K562 (cell line): ENCODE measurements at regions not wholly inside any gene's neighbourhood (a gene's known extent, or its start where the extent isn't known, plus 50 kb on each side); places are given as distances from the start of the nearest gene placed in this dataset.

Source experiments
- ATAC-seq: fragments of 200-7000 bp; cut with Tn5 transposase; 3 replicates; pipeline ENCODE4 v1.9.1; 2020; ENCODE audit warnings: moderate library complexity
- BruUV-seq: library from RNA; stranded (reverse); fragments of 400-500 nt; replicated peaks from 2 replicates; lab custom pipeline; 2021; lab: Mats Ljungman, UMichigan
- CTCF ChIA-PET: fragments of 300-600 bp; formaldehyde crosslinking; extraction: SDS; loops from one replicate; lab custom pipeline; 2021; ENCODE audit warnings: low intra/inter-chr PET ratio; lab: Yijun Ruan, JAX
- POLR2A ChIA-PET: fragments of 300-600, 350-650 bp; sonication (Branson Sonifier 250); formaldehyde crosslinking; extraction: SDS; loops from one replicate; lab custom pipeline; 2021; ENCODE audit warnings: antibody characterized with exemption, inconsistent platforms; lab: Yijun Ruan, JAX
- DNase-seq, 4 experiments: peaks; one replicate each; pipeline versions ENCODE4 v3.0.0 to v3.0.0-alpha.2; 2011 to 2018; ENCODE audit warnings: low spot score in 3 of 4, mixed read lengths in 3 of 4; ENCODE audit errors: extremely low read depth in 1 of 4
- FAIRE-seq: peaks from 2 replicates; lab custom pipeline; 2011; peaks lifted over from hg19 to GRCh38; lab: Jason Lieb, UNC
- H2AFZ ChIP-seq: 2 replicates; pipeline ENCODE4 v1.6.0; 2011; ENCODE audit warnings: low read depth, low read length, control low read depth, inconsistent platforms
- H3K27ac ChIP-seq: fragments of 200-600 bp; 3 replicates; pipeline ENCODE4 v1.8.0; 2011; ENCODE audit warnings: low read depth, mild to moderate bottlenecking, control low read depth, inconsistent platforms, low read length, moderate library complexity, mixed read lengths; ENCODE audit errors: extremely low read depth
- H3K27me3 ChIP-seq, 2 experiments: fragments of 300-600 bp in 1 of 2; 2 replicates in 1 of 2; 3 replicates in 1 of 2; pipeline versions ENCODE4 v1.6.0 to v1.8.0; 2011; ENCODE audit warnings: inconsistent platforms in 2 of 2, low read length in 2 of 2, mild to moderate bottlenecking in 1 of 2, mixed read lengths in 1 of 2, moderate library complexity in 1 of 2; ENCODE audit not compliant: control insufficient read depth in 2 of 2, insufficient read depth in 2 of 2
- H3K36me3 ChIP-seq: fragments of 300-600 bp; 3 replicates; pipeline ENCODE4 v1.8.0; 2011; ENCODE audit warnings: mild to moderate bottlenecking, low read length, inconsistent platforms; ENCODE audit not compliant: control insufficient read depth, insufficient read depth
- H3K4me1 ChIP-seq, 2 experiments: fragments of 200-600 bp in 1 of 2; replicated peaks in 1 of 2; 2 replicates in 1 of 2; 3 replicates in 1 of 2; pipeline versions ENCODE4 v1.5.1 to v1.8.0; 2011; ENCODE audit warnings: inconsistent platforms in 2 of 2, low read length in 2 of 2, mild to moderate bottlenecking in 1 of 2, mixed read lengths in 1 of 2, moderate library complexity in 1 of 2; ENCODE audit not compliant: control insufficient read depth in 2 of 2, insufficient read depth in 2 of 2
- H3K4me2 ChIP-seq: 2 replicates; pipeline ENCODE4 v1.6.1; 2011; ENCODE audit warnings: low read length, control low read depth, inconsistent platforms, mixed read lengths; ENCODE audit not compliant: insufficient read depth
- H3K4me3 ChIP-seq: fragments of 200-600 bp; sonication (generic), shearing (Covaris generic); 2 replicates; pipeline ENCODE4 v1.5.1; 2016; ENCODE audit warnings: control low read depth, inconsistent platforms
- H3K79me2 ChIP-seq: fragments of 200-600 bp; 3 replicates; pipeline ENCODE4 v1.8.0; 2011; ENCODE audit warnings: low read length, inconsistent platforms; ENCODE audit not compliant: control insufficient read depth, insufficient read depth
- H3K9ac ChIP-seq, 2 experiments: 2 replicates each; pipeline versions ENCODE4 v1.6.0 to v1.6.1; 2011; ENCODE audit warnings: low read depth in 2 of 2, low read length in 2 of 2, control low read depth in 1 of 2, inconsistent platforms in 1 of 2, mild to moderate bottlenecking in 1 of 2, mixed read lengths in 1 of 2; ENCODE audit not compliant: insufficient read depth in 1 of 2
- H3K9me1 ChIP-seq: one replicate; pipeline ENCODE4 v1.6.0; 2011; ENCODE audit warnings: inconsistent platforms, mild to moderate bottlenecking, low read length, moderate library complexity; ENCODE audit not compliant: control insufficient read depth, insufficient read depth
- H3K9me3 ChIP-seq: replicated peaks from 2 replicates; pipeline ENCODE4 v1.5.1; 2011; ENCODE audit warnings: low read depth, low read length, inconsistent platforms; ENCODE audit not compliant: control insufficient read depth, insufficient read depth
- H4K20me1 ChIP-seq: replicated peaks from 2 replicates; pipeline ENCODE4 v1.6.1; 2011; ENCODE audit warnings: low read length, inconsistent platforms, mixed read lengths; ENCODE audit not compliant: control insufficient read depth, insufficient read depth
- E2F6 ChIP-seq, 2 experiments: IDR thresholded peaks; 2 replicates each; pipeline ENCODE4 v1.6.1; 2011; ENCODE audit warnings: borderline replicate concordance in 1 of 2, control low read depth in 1 of 2, low read depth in 1 of 2, low read length in 1 of 2, mild to moderate bottlenecking in 1 of 2, mixed read lengths in 1 of 2, moderate library complexity in 1 of 2; ENCODE audit not compliant: insufficient read depth in 1 of 2, insufficient read length in 1 of 2, poor library complexity in 1 of 2, severe bottlenecking in 1 of 2; ENCODE audit errors: extremely low read depth in 1 of 2
- MYC ChIP-seq, 2 experiments: fragments of 250-450 bp in 1 of 2; sonication (Bioruptor Pico) in 1 of 2; IDR thresholded peaks; 2 replicates each; pipeline versions ENCODE4 v1.5.1 to v1.6.1; 2012 to 2021; ENCODE audit warnings: low read depth in 2 of 2, borderline replicate concordance in 1 of 2, improper control_type of control experiment in 1 of 2, low read length in 1 of 2, mild to moderate bottlenecking in 1 of 2, moderate library complexity in 1 of 2
- POLR2G ChIP-seq: fragments of 200-400 bp; formaldehyde crosslinking; IDR thresholded peaks from 2 replicates; pipeline ENCODE4 v1.6.1; 2017; ENCODE audit warnings: low read depth, mild to moderate bottlenecking, antibody characterized with exemption, low read length, moderate library complexity
- RBM34 ChIP-seq: fragments of 200-400 bp; formaldehyde crosslinking; IDR thresholded peaks from 2 replicates; pipeline ENCODE4 v1.6.1; 2018; ENCODE audit warnings: low read length, borderline replicate concordance; ENCODE audit not compliant: insufficient read depth
- RFX5 ChIP-seq: IDR thresholded peaks from 2 replicates; pipeline ENCODE4 v1.6.1; 2011; ENCODE audit warnings: low read depth, mild to moderate bottlenecking, improper control_type of control experiment, low read length
- SNIP1 ChIP-seq: fragments of 450-650 bp; IDR thresholded peaks from 2 replicates; pipeline ENCODE4 v1.7.1; 2017; ENCODE audit warnings: low read depth, mild to moderate bottlenecking
- ZNF232 ChIP-seq: sonication (generic); formaldehyde crosslinking; IDR thresholded peaks from 2 replicates; pipeline ENCODE4 v1.8.0; 2022; ENCODE audit warnings: mild to moderate bottlenecking, missing genetic modification reagents
- ZNF699 ChIP-seq: fragments of 250-450 bp; sonication (Bioruptor Pico); IDR thresholded peaks from 2 replicates; pipeline ENCODE4 v1.8.0; 2021; ENCODE audit warnings: mild to moderate bottlenecking, moderate library complexity; ENCODE audit not compliant: insufficient replicate concordance
- WGBS: fragments of 100-300 bp; shearing (Covaris generic); methylation state at CpG from one replicate; pipeline ENCODE4 v1.1.6; 2016; ENCODE audit warnings: low coverage, mixed read lengths; ENCODE audit not compliant: insufficient coverage; ENCODE audit errors: missing lambda C conversion rate; 5-methylcytosine and 5-hydroxymethylcytosine counted together
- in situ Hi-C: fragments of 300-500 bp; cut with MboI; formaldehyde crosslinking; loops from 4 replicates; pipeline ENCODE4 v1.15.0; 2018; ENCODE audit warnings: inconsistent platforms, mixed read lengths
- intact Hi-C: fragments of 100-400 bp; cut with micrococcal nuclease; formaldehyde crosslinking; loops from 2 replicates; pipeline ENCODE4 v1.14.2; 2022
- TF ChIP-seq, protein P1 (sequence below): sonication (generic); formaldehyde crosslinking; IDR thresholded peaks from 2 replicates; pipeline ENCODE4 v1.4.0; 2020; ENCODE audit warnings: mild to moderate bottlenecking, missing genetic modification reagents

GRCh38 chr22:49574881-49575702 lies 252.6 kb downstream of the BRD1 start (continued):
- TF ChIP-seq E2F6 (IDR thresholded peaks at IDR 0.05; ENCODE audit: borderline replicate concordance in 1 of 2, extremely low read depth in 1 of 2, insufficient read depth in 1 of 2, insufficient read length in 1 of 2, low read depth in 1 of 2, low read length in 1 of 2, poor library complexity in 1 of 2, severe bottlenecking in 1 of 2) (no peak), ZNF699 (CRISPR knock-in tag) (no peak), RFX5 (no peak)

DNA sequence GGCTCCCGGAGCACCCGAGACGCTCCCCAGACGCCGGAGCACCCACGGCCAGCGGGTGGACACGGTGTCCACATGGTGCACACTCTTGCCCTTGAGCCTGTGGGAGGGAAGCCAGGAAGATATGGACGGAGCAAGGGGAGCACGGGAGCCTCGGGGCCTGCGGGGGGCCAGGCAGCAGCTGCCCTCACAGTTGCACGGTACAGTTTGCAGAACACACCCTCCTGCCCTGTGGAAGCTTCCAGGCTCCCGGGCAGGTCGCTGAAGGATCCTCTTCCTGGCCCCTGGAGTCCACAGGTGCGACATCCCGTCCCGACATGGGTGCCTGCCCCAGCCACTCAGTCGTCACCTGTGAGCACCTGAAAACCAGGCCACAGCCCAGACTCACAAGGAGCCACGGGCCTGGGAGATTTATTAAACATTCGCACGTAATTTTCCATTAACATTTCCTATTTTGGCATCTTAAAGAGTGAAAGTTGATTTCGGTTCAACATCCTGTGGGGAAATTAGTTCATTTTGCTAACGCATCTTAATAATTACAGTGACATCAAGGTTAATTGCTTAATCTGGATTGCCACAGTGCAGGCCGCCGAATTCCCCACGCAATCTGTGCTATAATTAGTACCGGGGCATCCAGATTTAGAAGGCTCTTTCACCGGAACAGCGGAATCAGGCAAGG lies 253.3 kb downstream of the BRD1 start:
- no peak for FAIRE-seq
- intact Hi-C loops: no loop called here

More for the DNA sequence above, 253.3 kb downstream of the BRD1 start:
- Histone ChIP-seq H4K20me1 (no peaks in the 10 kb centered on the region; the same call in 1 of the 2 replicates), H3K79me2 (peaks cover 27% of the 10 kb centered on the region), H3K27ac (no peak overlapping the region), H2AFZ (no peak overlapping the region), H3K9me3 (no peaks in the 10 kb centered on the region), H3K9me1 (peaks cover 3% of the 10 kb centered on the region), H3K9ac (no peak overlapping the region; a peak in 1 of 4 replicates), H3K4me2 (no peak overlapping the region), H3K27me3 (no peaks in the 10 kb centered on the region), H3K36me3 (peaks cover 6% of the 10 kb centered on the region; the same call in 2 of the 3 replicates), H3K4me1 (peaks cover 0 to 8% of the 10 kb centered on the region in 2 experiments; a peak in 2 of 5 replicates), H3K4me3 (no peak overlapping the region)
- in situ Hi-C loops: no loop called here
- no TSS peak for BruUV-seq
- POLR2A ChIA-PET: no interaction called here
- ATAC-seq: no peak
- DNase-seq: no peak
- CTCF ChIA-PET: no interaction called here
- no peak for TF ChIP-seq ZNF232 (CRISPR knock-in tag)
- TF ChIP-seq, protein P1, sequence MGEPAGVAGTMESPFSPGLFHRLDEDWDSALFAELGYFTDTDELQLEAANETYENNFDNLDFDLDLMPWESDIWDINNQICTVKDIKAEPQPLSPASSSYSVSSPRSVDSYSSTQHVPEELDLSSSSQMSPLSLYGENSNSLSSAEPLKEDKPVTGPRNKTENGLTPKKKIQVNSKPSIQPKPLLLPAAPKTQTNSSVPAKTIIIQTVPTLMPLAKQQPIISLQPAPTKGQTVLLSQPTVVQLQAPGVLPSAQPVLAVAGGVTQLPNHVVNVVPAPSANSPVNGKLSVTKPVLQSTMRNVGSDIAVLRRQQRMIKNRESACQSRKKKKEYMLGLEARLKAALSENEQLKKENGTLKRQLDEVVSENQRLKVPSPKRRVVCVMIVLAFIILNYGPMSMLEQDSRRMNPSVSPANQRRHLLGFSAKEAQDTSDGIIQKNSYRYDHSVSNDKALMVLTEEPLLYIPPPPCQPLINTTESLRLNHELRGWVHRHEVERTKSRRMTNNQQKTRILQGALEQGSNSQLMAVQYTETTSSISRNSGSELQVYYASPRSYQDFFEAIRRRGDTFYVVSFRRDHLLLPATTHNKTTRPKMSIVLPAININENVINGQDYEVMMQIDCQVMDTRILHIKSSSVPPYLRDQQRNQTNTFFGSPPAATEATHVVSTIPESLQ (CRISPR knock-in tag): no peak
- no peak for TF ChIP-seq MYC (IDR thresholded peaks at IDR 0.05; ENCODE audit: low read depth, low read length)
- TF ChIP-seq MYC (CRISPR knock-in tag; IDR thresholded peaks at IDR 0.05; ENCODE audit: borderline replicate concordance, low read depth): no peak
- TF ChIP-seq SNIP1: no peak
- no peak for TF ChIP-seq RBM34
- 0 out of 2 replicates have a peak, but pooled peaks have one; percentile 22 for TF ChIP-seq POLR2G
- WGBS: 90% methylated on average over 20 of the region's 30 CpGs
